Effector CD8-positive, alpha-beta T cell (primary cell): ENCODE measurements at regions not wholly inside any gene's neighbourhood (a gene's known extent, or its start where the extent isn't known, plus 50 kb on each side); places are given as distances from the start of the nearest gene placed in this dataset.

Source experiments
- DNase-seq: peaks from one replicate; lab custom pipeline; 2025; lab: John Stamatoyannopoulos, UW

- DNase-seq = no peak
Measured at GRCh38 chr20:20827992-20828597, 115.7 kb upstream of the RALGAPA2 start.

DNA sequence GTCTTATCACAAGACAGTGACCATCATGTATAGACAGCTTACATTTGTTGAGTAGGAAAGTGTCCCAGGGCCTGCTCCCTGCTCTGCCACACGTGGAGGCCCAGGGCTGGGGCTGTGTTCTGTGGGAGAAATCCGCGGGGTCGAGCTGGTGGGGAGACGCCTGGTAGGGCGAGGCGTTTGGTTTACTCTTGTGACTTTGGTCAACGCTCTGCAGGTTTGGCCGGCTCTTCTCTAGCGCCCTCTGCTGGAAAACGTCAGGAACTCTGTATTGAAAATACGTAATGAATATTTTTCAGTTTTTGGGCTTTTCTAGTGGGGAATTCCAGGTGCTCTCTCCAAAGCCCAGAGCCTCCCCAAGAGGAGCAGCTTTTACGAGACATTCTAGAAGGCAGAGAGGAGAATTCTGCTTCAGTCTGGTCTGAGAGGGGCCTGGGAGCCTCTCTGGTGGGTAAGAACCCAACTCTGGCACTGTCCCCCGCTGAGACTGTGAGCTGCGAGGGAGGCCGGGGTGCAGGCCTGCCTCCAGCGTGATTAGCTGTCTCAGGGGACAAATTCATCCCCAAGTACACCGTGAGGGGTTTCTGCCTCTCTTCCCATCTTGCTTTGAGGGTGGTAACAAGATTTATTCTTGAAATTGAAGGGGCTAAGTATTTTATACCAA, 112.6 kb upstream of the RALGAPA2 start:
- DNase-seq = peak; percentile 16

DNA sequence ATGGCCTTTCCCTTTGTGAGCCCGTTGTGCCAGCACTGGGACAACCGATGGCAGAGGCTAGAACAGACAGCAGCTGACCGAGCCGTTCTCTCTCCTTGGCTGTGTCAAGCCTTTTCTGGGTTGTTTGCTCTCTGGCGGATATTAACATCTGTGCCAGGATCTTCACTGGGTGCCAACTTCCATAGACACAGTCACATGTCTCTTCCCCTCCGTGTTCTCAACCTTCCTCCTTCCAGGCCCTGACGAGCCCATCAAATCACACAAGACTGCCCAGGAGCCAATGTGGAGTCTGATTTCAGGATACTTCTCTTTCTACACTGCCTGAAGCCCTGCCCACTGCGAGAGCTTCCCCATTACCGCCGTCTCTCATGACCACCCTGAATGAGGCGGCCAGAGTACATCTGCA, 111.0 kb upstream of the RALGAPA2 start:
- no peak for DNase-seq

- DNase-seq = no peak
Measured at GRCh38 chr20:20821484-20822260, 109.2 kb upstream of the RALGAPA2 start.

DNA sequence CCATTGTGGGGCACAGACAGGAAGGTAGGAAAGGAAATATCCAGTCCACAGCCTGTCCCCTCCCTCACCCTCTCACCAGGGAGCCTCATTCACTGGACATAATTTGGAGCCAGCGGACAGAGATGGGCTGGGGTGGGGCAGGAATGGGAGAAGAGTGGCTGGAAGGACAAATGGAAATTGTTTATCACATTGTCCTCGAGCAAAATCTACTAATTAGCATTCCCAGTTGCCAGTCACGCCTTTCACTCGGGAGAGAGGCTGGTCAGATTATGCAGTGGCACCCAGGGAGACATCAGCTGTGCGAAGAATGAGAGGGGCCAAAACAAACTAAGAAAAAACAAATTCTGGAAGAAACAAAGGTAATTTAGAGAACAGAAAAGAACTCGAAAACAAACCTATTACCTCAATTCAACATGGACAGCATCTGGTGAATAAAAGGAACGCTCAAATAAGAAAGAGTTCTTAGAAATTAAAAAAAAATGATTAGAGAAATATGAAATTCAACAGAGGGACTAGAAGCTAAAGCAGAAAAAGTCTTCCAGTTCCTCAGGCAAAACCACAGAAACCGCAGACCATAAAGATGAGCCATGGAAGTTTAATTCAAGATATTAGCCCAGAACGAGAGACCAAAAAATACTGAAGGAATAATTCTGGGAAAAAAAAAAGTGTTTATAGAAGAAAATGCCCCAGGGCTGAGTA, 108.5 kb upstream of the RALGAPA2 start:
- DNase-seq = no peak

- DNase-seq = no peak
Measured at GRCh38 chr20:20820104-20820503, 107.7 kb upstream of the RALGAPA2 start.

DNA sequence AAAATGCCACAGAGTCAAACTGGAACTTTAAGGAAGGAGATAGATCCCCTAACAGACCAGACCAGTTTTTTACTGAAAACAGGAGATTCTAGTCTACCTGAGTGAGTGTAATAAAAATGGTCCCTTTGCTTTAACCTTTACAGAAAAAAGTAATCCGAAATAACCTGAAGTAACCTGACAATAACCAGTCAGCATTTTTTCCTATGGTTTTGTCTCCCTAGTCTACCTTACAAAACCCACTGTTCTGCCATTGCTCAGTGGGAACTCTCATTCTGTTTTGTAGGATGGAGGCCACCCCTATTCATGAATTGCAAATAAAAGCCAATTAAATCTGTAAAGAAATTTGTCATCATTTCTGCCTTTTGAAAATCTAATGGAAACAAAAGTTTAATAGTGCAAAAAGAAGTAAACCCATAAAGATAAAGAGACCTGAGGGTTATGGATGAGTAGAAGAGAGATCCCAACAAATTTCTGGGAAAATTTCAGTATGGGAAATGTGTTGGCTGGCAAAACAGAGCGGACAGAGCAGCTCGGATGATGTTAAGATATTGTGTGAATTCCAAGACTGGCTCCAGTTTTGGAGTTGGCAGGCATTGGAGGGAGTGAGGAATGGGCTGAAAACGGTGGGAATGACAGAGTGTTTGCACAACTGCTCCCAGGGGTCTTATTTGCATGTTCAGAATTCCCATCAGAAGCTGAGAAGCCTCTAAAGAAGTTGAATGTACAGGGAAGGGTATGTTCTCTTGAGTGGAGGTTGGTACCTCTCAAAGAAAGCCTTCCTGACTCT, 104.7 kb upstream of the RALGAPA2 start:
- DNase-seq = no peak

GRCh38 chr20:20815711-20816455, 103.4 kb upstream of the RALGAPA2 start:
- no peak for DNase-seq

DNA sequence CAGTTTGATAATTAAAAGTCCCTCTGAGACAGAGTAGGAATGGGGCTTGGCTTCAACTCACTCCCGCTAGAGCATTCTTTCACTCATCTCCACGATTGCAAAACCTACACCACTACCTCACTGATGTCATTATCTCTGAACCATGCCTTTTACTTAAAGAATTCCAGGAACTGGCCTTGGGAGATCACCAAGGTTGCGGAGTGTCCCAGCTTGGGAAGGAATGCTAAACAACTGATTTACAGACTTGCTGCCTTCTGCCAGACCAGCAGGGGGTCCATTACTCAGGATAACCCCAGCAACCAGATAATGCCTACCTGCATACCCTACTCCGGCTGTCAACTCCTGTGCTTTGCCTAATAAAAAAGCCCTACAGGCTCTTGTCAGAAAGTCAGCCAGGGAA, 102.2 kb upstream of the RALGAPA2 start:
- no peak for DNase-seq

- DNase-seq = no peak
Measured at GRCh38 chr20:20812136-20812535, 99.7 kb upstream of the RALGAPA2 start.

DNA sequence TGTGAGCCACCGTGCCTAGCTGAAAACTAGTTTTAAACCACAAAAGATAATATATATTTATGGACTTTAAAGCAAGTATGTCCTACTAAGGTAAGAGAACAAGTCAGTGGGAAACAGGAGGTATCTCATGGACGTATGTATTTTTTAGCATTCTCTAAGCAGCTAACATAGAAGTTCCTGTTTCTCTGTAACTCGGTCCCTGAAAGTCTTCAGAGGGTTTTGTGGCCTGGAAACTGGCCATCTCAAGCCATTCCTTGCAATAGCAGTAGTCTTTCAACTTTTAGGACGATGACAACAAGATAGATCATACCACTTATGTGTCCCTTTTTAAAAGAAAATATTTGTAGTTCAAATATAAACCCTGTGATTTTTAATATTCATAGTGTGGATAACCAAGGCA, 95.6 kb upstream of the RALGAPA2 start:
- DNase-seq = no peak

- DNase-seq = no peak
Measured at GRCh38 chr20:20806121-20807095, 94.0 kb upstream of the RALGAPA2 start.

DNA sequence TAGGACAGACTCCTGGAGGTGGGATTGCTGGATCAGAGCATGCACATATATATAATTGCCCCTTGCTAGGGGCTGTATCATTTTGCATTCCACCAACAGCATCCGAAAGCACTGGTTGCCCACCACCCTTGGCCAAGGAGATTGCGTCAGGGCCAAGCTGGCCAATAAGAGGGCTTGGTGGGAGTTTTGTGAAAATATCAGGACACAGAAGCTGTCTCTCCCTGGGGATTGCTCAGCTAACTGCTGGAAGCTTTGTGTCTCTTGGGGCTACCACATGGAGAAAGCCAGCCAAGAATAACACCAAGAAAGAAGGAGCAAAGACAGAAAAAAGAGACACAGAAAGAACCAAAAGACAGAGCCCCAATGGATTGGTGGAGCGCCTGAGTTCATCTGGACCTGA, 90.6 kb upstream of the RALGAPA2 start:
- no peak for DNase-seq

- DNase-seq = no peak
Measured at GRCh38 chr20:20802328-20802727, 89.9 kb upstream of the RALGAPA2 start.

DNA sequence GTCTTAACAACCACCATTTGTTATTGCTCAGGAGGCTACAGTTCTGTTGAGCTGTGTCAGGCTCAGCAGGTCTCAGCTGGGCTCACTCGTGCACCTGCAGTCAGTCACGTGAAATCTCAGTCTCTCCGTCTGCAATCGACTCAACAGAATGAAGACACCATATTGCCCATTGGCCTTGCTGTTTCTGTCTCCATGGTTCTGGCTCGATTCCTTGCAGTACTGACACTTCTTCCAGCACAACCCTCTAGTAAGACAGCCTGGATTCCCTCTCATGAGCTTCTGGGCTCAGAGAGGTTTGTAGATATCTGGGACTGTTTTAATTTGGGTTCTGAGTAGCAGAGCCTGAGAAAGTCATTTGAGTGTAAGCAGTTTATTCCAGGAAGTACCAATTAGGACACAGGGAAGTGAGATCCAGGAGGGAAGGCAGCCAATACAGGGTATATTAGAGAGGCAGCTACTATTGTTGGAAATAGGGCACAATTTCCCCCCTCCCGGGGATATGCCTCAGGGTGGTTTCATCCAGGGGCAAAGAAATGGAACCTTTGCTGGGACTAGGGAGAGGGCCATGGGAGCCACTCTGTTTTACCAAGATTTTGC, 87.4 kb upstream of the RALGAPA2 start:
- no peak for DNase-seq

- no peak for DNase-seq
Measured at GRCh38 chr20:20797521-20798310, 85.3 kb upstream of the RALGAPA2 start.

DNA sequence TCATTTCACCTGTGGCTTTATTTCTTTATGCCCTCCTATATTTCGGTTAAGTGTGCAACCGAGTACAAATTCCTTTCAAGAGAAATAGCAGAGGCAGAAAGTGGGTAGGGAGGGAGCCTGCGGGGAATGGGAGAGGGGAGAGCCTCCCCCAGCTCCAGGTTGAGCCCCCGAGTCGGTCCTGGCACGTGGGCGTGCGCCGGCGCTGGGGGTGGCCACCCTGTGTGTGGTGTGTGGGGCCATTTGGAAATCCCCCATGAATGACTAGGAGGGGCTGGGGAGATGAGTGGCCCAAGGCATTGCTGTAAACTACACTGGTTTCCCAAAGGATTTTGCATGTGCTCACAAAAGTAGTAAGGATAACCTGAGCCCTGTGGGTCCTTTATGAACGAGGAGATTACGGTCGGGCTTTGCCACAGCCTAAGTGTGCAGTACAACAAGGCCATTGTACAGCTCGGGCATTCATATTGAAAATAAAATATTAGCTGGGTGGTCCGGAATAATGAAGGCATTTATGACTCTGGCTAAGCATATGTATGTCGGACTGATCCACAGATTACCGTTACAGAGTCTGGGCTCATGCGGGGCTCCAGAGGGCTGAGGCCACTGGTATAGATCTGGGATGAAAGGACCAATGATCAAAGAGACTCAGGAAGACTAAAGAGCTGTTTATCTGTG, 84.5 kb upstream of the RALGAPA2 start:
- DNase-seq = no peak

GRCh38 chr20:20795721-20796120, 83.3 kb upstream of the RALGAPA2 start:
- no peak for DNase-seq
